Activated T-helper 9 cell treated with anti-CD3 and anti-CD28 coated beads, Interleukin-2, amount 50 U/mL, for 16 hours (primary cell): ENCODE measurements at regions not wholly inside any gene's neighbourhood (a gene's known extent, or its start where the extent isn't known, plus 50 kb on each side); places are given as distances from the start of the nearest gene placed in this dataset.

Experiments used
- DNase-seq: peaks from one replicate; pipeline ENCODE4 v3.0.0-alpha.2; 2020; ENCODE audit warnings: low read depth

- DNase-seq = no peak
Measured at GRCh38 chr13:73258406-73258805, 199.6 kb downstream of the KLF5 start.

GRCh38 chr13:73254827-73255226 lies 196.0 kb downstream of the KLF5 start:
- no peak for DNase-seq

GRCh38 chr13:73251626-73252265 lies 192.9 kb downstream of the KLF5 start:
- no peak for DNase-seq

- no peak for DNase-seq
Measured at GRCh38 chr13:73250061-73250460, 191.3 kb downstream of the KLF5 start.

- no peak for DNase-seq
Measured at GRCh38 chr13:73248711-73249580, 190.1 kb downstream of the KLF5 start.

- DNase-seq = no peak
Measured at GRCh38 chr13:73248154-73248553, 189.3 kb downstream of the KLF5 start.

- no peak for DNase-seq
Measured at GRCh38 chr13:73245246-73245645, 186.4 kb downstream of the KLF5 start.

- no peak for DNase-seq
Measured at GRCh38 chr13:73244467-73244866, 185.7 kb downstream of the KLF5 start.

GRCh38 chr13:73242515-73243015 lies 183.8 kb downstream of the KLF5 start:
- no peak for DNase-seq

- DNase-seq = no peak
Measured at GRCh38 chr13:73240193-73240592, 181.4 kb downstream of the KLF5 start.

- no peak for DNase-seq
Measured at GRCh38 chr13:73235385-73235784, 176.6 kb downstream of the KLF5 start.

GRCh38 chr13:73231471-73231870 lies 172.7 kb downstream of the KLF5 start:
- no peak for DNase-seq

GRCh38 chr13:73230716-73231115 lies 171.9 kb downstream of the KLF5 start:
- no peak for DNase-seq

- no peak for DNase-seq
Measured at GRCh38 chr13:73228546-73228945, 169.7 kb downstream of the KLF5 start.

- DNase-seq = no peak
Measured at GRCh38 chr13:73225990-73226389, 167.2 kb downstream of the KLF5 start.

GRCh38 chr13:73224703-73225102 lies 165.9 kb downstream of the KLF5 start:
- no peak for DNase-seq

- no peak for DNase-seq
Measured at GRCh38 chr13:73223372-73223781, 164.6 kb downstream of the KLF5 start.

GRCh38 chr13:73222627-73223305 lies 164.0 kb downstream of the KLF5 start:
- no peak for DNase-seq

- DNase-seq = no peak
Measured at GRCh38 chr13:73220966-73221720, 162.3 kb downstream of the KLF5 start.

- DNase-seq = no peak
Measured at GRCh38 chr13:73218181-73218580, 159.4 kb downstream of the KLF5 start.

GRCh38 chr13:73216381-73216831 lies 157.6 kb downstream of the KLF5 start:
- no peak for DNase-seq

GRCh38 chr13:73215823-73216222 lies 157.0 kb downstream of the KLF5 start:
- DNase-seq = no peak
